SH-SY5Y (cell line): ENCODE measurements at regions not wholly inside any gene's neighbourhood (a gene's known extent, or its start where the extent isn't known, plus 50 kb on each side); places are given as distances from the start of the nearest gene placed in this dataset.

ENCODE experiments used
- GATA2 ChIP-seq: IDR thresholded peaks from 2 replicates; pipeline ENCODE4 v1.6.1; 2011; ENCODE audit warnings: mild to moderate bottlenecking, low read depth, low read length
- GATA3 ChIP-seq: IDR thresholded peaks from 2 replicates; pipeline ENCODE4 v1.6.1; 2011; ENCODE audit warnings: low read depth, mild to moderate bottlenecking, low read length, moderate library complexity

- TF ChIP-seq GATA2 (no peak), GATA3 (no peak)
These were observed 518.7 kb downstream of the TMEM121 start for GRCh38 chr14:106044949-106045596.
